Frontal cortex (tissue), 3 donors: ENCODE measurements at regions not wholly inside any gene's neighbourhood (a gene's known extent, or its start where the extent isn't known, plus 50 kb on each side); places are given as distances from the start of the nearest gene placed in this dataset.
A peak's percentile ranks its signal among the peaks of the same experiment; 100 is the strongest.

Experiments used
- DNase-seq, 2 donors: peaks; one replicate each; pipeline ENCODE4 v3.0.0; 2012; ENCODE audit warnings: low spot score in 2 of 2
- FAIRE-seq: peaks from 2 replicates; lab custom pipeline; 2012; peaks lifted over from hg19 to GRCh38; lab: Jason Lieb, UNC
- donor health status: control.
- donor health status: control.
- donor health status: control.

DNA sequence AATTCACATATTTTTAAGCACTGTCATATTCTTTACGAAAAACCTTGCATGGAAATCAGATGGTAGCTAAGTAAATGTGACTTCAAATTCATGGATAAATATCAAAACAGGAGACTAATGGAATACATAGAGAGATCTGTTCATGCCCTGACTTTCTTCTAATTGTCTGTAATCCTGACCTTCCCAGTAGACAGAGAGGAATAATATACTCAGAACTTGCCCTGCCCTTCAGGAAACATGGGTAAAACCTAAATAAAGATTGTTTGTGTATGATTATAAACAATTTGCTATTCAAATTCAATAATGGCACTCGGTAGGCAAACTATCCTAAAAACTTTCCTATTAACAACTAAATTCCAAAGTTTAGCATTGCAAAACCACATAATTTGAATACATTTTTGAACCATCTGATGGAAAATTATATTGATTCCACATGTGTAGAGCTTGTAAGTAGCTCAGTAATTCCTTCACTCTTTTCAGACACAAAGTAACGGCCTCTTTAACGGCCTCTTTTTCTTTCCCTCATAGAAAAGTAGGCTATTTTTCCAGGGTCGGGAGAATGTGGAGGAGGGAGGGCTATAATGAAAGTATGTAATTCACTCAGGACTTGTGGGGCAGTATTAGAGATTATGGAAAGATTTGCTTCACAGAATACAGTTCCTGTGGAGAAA is 227.6 kb downstream of the ALDH8A1 start:
- FAIRE-seq: no peak
- DNase-seq: no peak

DNA sequence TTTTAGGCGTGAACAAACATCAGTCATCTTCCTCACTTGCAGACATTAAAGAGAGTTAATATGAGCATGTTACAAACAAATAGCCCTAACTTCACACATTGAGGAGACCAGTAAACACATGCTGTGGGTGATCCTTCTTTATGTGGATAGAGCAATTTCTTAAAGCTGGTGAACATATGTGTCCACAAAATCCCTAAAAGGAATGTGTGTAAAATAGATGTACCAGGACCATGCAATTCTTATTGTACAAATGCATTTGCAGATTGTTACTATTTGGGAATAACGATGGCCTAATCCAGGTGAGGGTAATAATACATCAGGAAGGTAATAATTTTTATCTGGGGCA is 228.9 kb downstream of the ALDH8A1 start:
- DNase-seq (no peak), FAIRE-seq (no peak)

DNA sequence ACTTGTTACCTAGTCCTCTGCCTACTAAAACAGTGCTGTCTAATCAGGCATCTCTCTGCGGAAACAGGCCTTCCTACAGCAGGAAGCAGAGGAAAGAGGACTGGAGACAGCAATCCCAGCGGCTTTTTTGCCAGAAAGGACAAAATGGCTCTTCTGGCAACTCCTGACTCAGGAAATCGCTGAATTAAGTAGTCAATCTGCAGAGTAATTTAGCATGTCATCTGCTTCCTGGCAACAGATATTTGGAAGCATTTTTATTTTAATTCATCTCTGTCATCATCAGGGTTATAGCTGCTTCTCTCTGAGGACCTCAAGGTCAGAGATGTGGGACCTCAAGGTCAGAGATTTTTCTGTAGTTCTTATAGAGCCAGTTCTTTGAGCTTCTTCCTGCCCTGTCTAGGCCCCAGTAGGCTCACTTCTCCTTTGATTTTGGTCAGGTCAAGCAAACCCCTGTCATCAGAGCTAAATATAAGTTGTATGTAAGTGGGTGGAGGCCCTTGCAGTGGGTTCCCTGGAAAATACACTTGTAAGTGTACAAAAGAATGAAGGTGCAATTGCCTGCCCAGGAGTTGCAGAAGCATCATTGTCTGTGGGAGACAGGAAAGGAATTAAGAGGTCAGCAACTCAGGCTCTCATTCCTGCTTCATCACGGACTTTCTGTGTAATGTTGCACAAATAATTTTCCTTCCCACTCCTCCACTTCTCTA is 229.4 kb downstream of the ALDH8A1 start:
- FAIRE-seq: no peak

DNA sequence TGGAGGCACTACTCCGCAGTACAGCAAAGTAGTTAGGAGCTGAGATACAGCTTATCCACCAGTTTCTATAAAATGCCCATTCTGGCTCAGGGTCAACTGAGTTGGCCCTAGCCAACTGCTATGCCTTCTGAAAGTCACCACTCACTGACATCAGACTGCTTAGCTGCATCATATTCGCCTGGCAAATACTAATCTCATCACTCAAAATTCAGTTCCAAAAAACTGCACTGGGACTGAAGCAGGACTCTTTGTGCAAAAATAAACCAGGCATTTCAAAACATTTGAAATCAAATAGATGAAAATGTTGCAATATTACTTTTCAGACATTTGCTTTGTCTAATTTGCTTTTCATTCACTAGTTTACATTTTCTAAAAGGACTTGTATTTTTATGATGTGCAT is 230.0 kb downstream of the ALDH8A1 start:
- DNase-seq: no peak
- FAIRE-seq: no peak

More for the DNA sequence above, 229.4 kb downstream of the ALDH8A1 start:
- no peak for DNase-seq

DNA sequence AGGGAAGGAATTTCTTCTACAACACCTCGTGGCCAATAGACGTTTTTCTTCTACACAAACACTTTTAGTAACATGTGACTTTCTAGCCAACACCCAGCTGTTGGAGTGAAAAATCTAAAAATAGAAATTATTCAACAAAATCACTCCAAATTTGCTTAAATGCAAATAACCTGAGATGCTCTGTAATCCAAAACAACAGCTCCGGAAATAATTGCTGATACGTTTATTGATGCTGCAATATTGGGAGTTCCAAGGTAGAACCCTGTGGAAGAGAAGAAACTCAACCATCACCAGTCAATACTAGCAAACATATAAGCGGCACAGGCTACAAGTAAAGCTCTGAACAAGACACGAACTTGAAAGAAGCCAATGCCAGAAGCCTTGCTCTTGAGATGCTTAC is 230.6 kb downstream of the ALDH8A1 start:
- no peak for FAIRE-seq
- DNase-seq: no peak

DNA sequence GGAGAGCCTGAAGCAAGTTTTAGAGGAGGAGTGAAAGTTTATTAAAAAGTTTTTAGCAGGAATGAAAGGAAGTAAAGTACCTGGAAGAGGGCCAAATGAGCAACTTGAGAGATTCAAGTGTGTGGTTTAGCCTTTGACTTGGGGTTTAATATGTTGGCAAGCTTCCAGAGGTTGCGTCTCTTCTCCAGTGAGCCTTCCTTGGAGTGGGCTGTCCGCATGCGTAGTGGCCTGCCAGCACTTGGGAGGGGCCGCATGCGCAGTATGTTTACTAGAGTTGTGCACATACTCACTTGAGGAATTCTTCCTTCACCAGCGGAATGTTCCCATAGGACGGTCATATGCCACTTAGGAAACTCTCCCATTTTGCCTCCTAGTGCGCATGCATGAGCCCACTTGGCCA is 235.2 kb downstream of the ALDH8A1 start:
- FAIRE-seq: no peak

DNA sequence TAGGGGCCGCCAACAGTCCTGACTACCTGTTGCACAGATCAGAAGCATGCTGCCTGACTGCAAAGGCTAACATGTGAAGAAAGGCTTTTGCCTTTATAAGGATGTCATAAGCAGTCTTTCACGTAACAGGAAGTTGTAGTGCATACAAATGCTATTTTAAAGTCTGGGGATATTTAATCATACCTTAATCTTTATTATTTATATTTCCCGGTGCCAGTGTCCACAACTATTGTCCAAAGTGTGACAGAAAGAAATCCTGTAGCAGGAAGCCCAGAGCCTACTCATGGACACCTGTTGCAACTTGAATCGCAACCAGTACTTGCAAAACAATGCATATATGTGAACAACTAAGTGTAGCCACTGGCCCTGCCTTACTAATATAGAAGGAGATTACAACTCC is 235.8 kb downstream of the ALDH8A1 start:
- DNase-seq (no peak), FAIRE-seq (no peak)

More for the DNA sequence above, 235.2 kb downstream of the ALDH8A1 start:
- DNase-seq: no peak

DNA sequence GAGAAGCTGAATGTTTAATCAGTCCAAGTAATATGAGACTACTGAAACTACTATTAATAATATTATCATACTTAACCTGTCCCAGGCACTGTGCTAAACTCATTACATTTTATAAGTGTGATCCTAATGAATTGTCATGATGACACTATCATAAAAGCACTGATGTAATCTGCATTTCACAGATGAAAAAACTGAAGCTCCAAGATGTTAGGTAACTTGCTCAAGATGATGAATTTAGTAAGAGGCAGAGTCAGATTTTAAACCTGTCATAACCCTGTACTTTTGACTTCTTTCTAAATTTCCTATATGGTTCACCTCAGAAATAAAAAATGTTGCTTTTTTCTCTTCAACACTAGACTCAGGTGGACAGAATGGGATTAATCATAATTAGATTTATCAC is 237.6 kb downstream of the ALDH8A1 start:
- FAIRE-seq: no peak
- DNase-seq: no peak

DNA sequence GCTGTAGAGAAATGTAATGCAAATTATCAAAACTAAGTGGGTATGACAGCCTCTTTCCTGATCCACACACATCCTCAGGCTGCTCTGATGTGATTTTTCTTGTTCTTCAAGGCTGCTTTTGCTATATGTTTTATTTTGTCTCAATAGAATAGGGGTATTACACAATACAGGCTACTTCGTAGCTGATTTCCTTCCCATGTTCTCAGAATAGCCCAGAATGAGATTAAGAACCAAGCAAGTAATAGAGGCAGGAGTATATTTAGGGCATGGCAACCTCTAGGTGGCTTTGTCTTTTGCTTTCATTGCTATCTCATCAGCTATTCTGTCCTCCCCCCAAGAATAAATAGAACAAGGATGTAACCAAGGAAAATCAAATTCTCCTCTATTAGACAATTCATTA is 241.8 kb downstream of the ALDH8A1 start:
- DNase-seq (no peak), FAIRE-seq (no peak)

DNA sequence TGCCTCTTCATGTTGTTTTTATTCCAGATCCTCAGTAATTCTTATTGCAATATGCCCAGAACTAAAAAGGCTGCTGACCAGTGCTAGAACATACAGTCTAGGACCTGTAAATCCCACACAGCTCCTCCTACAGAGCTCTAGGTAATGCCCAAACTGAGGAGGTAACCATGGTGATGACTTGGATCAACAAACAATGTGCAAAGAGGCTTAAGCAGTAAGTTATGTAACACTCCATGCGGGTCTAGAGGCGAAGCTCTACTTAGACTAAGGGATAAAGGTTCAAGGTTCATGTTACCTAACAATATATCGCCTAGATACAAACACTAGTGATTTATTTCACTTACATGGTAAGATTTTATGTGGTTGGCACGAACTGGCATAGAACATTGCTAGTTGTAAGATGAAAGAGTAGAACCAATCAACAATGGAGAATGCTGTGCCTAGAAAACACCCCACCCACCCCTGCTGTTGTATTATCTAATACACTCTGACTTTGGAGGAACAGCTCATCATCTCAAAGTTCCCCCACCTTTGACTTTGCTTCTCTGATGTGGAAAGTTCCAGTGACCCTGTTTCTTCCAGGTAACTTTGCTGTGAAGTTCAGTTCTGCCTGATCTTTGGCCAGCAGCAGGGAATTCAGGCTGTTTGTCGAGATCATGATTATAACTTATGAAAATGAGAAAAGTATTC is 242.4 kb downstream of the ALDH8A1 start:
- DNase-seq: no peak
- FAIRE-seq: no peak

DNA sequence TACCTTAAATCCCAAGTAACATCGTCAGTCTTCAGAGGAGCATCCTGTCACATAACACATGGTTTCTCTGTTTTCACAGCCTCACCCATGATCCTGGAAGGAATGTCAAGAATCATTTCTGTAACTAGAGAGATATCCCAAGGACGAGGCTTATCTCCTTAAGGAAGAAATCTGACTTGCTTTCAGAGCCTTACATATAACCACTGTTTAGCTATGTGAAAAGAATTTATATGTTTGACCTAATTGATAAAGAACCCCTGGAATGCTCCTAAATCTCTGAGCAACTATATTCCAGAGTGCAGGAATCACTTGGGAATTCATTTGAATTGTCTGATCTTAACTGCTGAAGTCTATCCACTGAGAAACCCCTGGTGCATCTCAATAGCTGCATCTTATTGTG is 243.1 kb downstream of the ALDH8A1 start:
- FAIRE-seq: no peak
- no peak for DNase-seq

DNA sequence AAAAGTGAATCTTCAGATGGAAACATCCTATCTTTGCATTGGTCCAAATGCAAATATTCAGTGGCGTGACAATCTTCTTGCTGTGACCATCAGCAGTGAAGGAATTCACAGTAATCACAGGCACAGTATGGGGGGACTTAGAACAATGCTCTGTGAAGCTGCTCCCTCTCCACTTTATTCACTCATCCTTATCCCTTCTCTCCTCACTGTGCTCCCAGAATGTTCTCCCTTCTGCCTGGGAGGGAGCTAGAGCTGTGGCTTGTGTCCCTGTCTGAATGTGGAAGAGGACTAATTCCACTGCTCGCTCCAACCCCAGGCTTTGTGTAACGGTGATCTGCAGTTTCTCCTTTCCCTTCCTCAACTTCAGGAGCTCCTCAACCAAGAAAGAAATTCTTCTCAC is 243.7 kb downstream of the ALDH8A1 start:
- FAIRE-seq (no peak), DNase-seq (no peak)

DNA sequence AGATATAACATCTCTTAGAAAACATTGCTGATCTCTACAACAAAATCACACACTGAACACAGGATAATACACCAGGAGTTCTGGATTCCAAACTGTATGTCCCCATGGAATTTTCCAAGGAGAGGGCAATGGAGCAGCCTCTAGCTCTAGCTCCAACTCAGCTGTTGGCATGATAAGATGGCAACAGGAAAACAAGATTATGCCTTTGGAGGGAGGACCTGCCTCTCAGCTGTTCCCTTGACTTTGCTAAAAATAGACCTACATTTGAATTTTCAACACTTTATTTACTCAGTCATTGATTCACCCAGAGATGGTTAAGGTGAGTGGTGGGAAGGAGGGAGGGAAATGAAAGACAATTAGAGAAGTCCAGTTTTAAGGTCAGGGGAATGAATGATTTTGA is 246.7 kb downstream of the ALDH8A1 start:
- FAIRE-seq (no peak), DNase-seq (no peak)

DNA sequence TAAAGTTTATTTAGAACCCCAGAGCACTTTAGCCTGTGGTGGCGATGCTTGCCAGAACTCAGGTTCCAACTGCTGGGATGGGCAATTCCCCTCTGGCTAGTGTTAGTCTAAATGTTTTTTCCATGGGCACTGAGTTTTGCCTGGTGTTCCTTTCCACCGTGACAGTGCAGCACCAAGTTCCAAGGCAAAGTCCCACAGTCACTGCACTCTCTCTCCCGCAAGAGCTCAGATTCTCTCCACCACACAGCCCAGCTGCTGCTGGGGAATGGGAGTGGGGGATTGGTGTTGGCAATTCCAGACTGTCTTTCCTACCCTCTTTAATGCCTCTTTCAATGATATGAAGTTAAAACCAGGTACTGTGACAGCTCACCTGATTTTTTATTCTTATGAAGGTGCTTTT is 247.6 kb downstream of the ALDH8A1 start:
- no peak for FAIRE-seq
- DNase-seq: no peak

DNA sequence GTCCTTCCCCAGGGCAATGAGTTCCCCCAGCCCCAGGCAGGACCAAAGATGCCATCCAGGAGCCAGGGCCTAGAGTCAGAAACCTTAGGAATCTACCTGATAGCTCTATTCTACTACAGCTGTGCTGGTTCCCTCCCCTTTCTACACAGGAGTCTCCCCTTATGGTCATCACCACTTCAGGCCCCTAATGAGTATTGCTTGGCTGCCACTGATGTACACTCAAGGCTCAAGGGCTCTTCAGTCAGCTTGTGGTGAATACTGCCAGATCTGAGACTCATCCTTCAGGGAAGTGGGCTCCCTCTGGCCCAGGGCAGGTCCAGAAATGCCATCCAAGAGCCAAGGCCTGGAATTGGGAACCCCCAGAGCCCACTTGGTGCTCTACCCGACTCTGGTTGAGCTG is 248.6 kb downstream of the ALDH8A1 start:
- DNase-seq (no peak), FAIRE-seq (no peak)

DNA sequence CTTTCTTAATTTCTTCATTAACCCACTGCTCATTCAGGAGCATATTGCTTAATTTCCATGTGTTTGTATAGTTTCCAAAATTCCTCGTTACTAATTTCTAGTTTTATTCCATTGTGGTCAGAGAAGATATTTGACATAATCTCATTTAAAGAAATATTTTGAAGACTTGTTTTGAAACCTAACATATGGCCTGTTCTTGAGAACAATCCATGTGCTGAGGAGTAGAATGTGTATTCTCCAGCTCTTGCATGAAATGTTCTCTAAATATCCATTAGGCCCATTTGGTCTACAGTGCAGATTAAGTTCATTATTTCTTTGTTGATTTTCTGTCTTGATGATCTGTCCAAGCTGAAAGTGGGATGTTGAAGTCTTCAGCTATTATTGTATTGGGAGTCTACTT is 251.7 kb downstream of the ALDH8A1 start:
- DNase-seq (no peak), FAIRE-seq (no peak)

DNA sequence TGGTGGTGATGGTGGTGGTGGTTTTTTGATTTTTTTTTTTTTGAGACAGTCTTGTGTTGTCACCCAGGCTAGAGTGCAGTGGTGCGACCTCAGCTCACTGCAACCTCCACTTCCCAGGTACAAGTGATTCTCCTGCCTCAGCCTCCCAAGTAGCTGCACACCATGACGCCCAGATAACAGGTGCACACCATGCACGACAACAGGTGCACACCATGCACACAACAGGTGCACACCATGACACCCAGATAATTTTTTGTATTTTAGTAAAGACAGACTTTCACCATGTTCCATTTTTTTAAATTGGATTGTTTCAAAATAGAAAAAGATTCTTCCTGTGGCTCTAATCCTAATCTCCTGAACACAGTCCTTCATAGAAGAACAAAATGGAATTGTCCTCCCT is 257.9 kb downstream of the ALDH8A1 start:
- no peak for DNase-seq
- FAIRE-seq: no peak

DNA sequence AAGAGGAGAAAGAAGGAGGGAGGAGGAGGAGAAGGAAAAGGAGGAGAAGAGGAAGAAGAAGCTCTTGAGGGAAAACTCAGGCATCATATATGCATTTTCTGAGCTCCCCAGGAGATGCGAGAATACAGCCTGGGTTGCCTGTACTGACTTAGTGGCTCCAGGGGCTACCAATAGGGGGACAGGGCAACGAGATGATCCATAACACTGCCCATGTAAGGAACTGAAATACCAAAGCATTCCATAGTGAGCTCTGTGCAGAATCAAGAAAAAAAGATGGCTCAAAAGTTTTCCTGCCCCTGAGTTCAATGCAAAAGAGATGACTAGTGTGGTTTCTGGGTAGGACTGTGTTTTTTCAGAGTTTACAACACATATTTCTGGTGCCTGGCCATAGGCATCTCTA is 258.7 kb downstream of the ALDH8A1 start:
- no peak for FAIRE-seq
- no peak for DNase-seq

DNA sequence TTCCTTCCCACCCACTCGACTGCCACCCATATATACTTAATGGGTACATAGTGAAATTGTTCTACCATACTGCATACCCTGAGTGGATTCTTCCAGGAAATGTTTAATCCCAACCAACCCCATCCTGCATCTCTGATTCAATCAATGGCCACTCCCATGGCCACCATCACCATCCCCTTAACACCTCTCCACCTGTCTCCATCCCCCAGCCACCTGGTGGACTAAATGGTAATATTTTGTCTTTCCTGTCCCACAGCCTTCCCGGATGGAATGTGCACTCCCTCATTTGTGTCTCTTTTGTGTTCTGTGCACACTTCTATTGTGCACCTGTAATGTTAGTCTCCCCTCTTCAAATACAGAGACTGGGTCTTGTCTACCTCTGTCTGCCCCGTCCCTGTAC is 259.9 kb downstream of the ALDH8A1 start:
- DNase-seq (no peak), FAIRE-seq (no peak)

DNA sequence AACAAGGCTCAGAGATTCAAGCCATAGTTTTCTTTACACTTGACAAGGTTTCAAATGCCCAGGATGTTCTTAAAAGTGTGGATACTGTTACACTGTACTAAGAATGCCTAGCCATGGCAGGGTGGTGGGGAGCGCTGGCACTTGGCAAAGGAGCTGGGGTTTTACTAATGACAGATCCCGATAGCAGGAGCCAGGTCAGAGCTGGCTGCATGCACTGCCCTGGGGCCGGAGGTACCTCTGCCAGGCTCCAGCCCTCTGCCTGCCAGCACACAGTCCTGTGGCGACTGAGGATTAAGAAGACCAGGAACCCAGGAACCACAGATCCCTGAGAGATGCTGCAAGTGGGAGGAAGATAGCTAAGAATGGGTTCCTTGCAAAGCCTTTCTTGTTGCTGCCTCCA is 260.3 kb downstream of the ALDH8A1 start:
- DNase-seq (no peak), FAIRE-seq (no peak)

DNA sequence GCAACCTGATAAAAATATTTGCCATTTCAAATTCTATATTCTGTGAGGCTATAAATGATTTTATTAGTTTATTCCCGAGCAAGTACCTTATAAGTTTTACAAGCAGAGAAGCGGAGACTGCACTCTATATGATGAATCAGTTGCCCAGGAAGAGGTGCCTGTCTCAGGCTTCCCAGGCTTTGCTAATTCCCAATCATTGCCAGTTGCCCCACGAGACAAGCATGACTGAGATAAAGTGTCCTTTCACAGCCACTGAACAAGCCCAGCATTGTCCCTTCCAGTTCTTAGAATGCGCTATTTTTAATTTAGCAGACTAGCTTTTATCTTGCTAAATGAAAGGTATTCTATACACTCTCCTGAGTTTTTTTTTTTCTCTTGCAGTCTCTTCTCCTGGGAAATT is 260.7 kb downstream of the ALDH8A1 start:
- peak; percentile 14 to 18 for DNase-seq
- FAIRE-seq: peak; percentile 94
